Astrocyte of the spinal cord (primary cell): ENCODE measurements at regions not wholly inside any gene's neighbourhood (a gene's known extent, or its start where the extent isn't known, plus 50 kb on each side); places are given as distances from the start of the nearest gene placed in this dataset.

Experiments used
- DNase-seq: peaks from one replicate; pipeline ENCODE4 v3.0.0; 2011; ENCODE audit warnings: low read depth, low spot score
- H3K4me3 ChIP-seq: 2 replicates; pipeline ENCODE4 v1.5.1; 2011; ENCODE audit warnings: low read depth, mild to moderate bottlenecking, low read length, moderate library complexity
- CTCF ChIP-seq: IDR thresholded peaks from 2 replicates; pipeline ENCODE4 v1.5.1; 2012; ENCODE audit warnings: low read depth, mild to moderate bottlenecking, low read length, inconsistent platforms
- in situ Hi-C: cut with HindIII; loops from 2 replicates; pipeline ENCODE4 v1.10.0; 2017; ENCODE audit warnings: low sequenced_read_pairs

- DNase-seq: no peak
- in situ Hi-C loops: no loop called here
- TF ChIP-seq CTCF: no peak
- no peak overlapping the region for H3K4me3 ChIP-seq
Observed at GRCh38 chr1:81391125-81391828, 409.5 kb upstream of the ADGRL2 start.

GRCh38 chr1:81388435-81388834 lies 412.3 kb upstream of the ADGRL2 start:
- in situ Hi-C loops: no loop called here
- DNase-seq: no peak
- no peak for TF ChIP-seq CTCF
- no peak overlapping the region for H3K4me3 ChIP-seq

- H3K4me3 ChIP-seq: no peak overlapping the region
- no peak for TF ChIP-seq CTCF
- in situ Hi-C loops: no loop called here
- DNase-seq: no peak
Observed at GRCh38 chr1:81387446-81387845, 413.3 kb upstream of the ADGRL2 start.

GRCh38 chr1:81382561-81382960 lies 418.2 kb upstream of the ADGRL2 start:
- no peak for TF ChIP-seq CTCF
- H3K4me3 ChIP-seq: no peak overlapping the region
- in situ Hi-C loops: no loop called here
- DNase-seq: no peak

GRCh38 chr1:81381881-81382280 lies 418.9 kb upstream of the ADGRL2 start:
- in situ Hi-C loops: no loop called here
- no peak overlapping the region for H3K4me3 ChIP-seq
- no peak for TF ChIP-seq CTCF
- DNase-seq: no peak

- TF ChIP-seq CTCF: no peak
- in situ Hi-C loops: no loop called here
Observed at GRCh38 chr1:81380436-81380835, 420.3 kb upstream of the ADGRL2 start.

GRCh38 chr1:81379430-81379829 lies 421.3 kb upstream of the ADGRL2 start:
- DNase-seq: no peak
- no peak overlapping the region for H3K4me3 ChIP-seq
- in situ Hi-C loops: no loop called here
- no peak for TF ChIP-seq CTCF

More at GRCh38 chr1:81380436-81380835, 420.3 kb upstream of the ADGRL2 start:
- no peak overlapping the region for H3K4me3 ChIP-seq
- no peak for DNase-seq
